ENCODE measurements at regions not wholly inside any gene's neighbourhood (a gene's known extent, or its start where the extent isn't known, plus 50 kb on each side); places are given as distances from the start of the nearest gene placed in this dataset.

DNA sequence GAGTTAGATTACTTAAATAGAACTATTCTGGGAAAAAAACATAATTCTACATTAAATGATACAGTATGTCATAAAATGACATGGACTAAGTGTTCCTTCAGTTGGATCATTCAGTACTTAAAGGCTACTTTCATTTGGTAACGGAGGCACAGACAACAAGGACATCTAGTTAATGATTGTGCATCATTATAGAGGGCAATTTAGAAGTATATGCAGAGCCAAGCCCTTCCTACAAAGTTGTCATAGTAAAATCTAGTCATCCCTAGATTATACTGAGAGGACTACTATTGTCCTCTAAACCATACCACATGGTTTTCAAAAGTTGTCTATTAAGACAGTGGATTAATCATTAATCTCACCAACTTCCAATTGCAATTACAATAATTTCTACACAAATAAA, 53.9 kb upstream of the STXBP5 start:
- H3K27ac Mint-ChIP-seq = no peak overlapping the region
- H3K36me3 Mint-ChIP-seq = peaks cover 0 to 3% (median 0%) of the 10 kb centered on the region in 5 donors
- DNase-seq (no peak), ATAC-seq (no peak)
- H3K27ac ChIP-seq (ENCODE audit: low read depth, low read length) = no peak overlapping the region
- H3K4me1 Mint-ChIP-seq = peaks cover 0 to 9% (median 0%) of the 10 kb centered on the region in 7 donors
- H3K4me1 ChIP-seq (ENCODE audit: control insufficient read depth in 2 of 2, insufficient read depth in 2 of 2, low read length in 2 of 2) = no peaks in the 10 kb centered on the region
- ChIA-PET POLR2A (no interaction called here), CTCF (no interaction called here)
- intact Hi-C loops (cut with micrococcal nuclease) = no loop called here
- no peak overlapping the region for H3K4me3 Mint-ChIP-seq
- H3K9me3 ChIP-seq (ENCODE audit: control insufficient read depth in 2 of 3, low read length in 3 of 3) = no peaks in the 10 kb centered on the region
- peaks cover 0 to 8% (median 0%) of the 10 kb centered on the region in 5 donors for H3K27me3 Mint-ChIP-seq
- H3K36me3 ChIP-seq (ENCODE audit: control insufficient read depth in 2 of 3, insufficient read depth in 3 of 3, low read length in 3 of 3) = no peaks in the 10 kb centered on the region
- no peak overlapping the region for H3K4me3 ChIP-seq (ENCODE audit: low read length)
- H3K27me3 ChIP-seq (ENCODE audit: control insufficient read depth in 2 of 2, insufficient read depth in 2 of 2, low read length in 2 of 2) = no peaks in the 10 kb centered on the region
- no peaks in the 10 kb centered on the region for H3K9me3 Mint-ChIP-seq
